ENCODE measurements at regions not wholly inside any gene's neighbourhood (a gene's known extent, or its start where the extent isn't known, plus 50 kb on each side); places are given as distances from the start of the nearest gene placed in this dataset.

DNA sequence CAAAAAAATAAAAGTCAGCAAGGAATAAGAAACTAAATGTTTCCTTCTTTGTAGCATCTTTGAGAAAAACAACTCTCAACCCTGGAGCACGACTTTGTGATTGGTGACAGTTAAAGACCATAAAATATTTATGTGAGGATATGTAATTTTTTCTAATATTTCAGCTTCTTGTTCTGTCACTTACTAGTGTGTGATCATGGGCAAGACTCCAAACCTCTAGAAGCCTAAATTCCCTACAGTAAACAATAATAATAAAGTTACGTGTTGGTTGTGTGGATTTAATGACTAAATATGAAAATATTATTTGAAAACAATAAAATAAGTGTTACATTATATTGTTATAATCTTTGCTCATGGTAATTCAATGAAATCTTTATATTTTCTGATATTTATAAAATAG is 735.6 kb upstream of the MARCKS start:
- Histone ChIP-seq H3K4me3 (ENCODE audit: low read length in 2 of 2) (no peak overlapping the region), H3K4me1 (ENCODE audit: control insufficient read depth in 2 of 2, insufficient read depth in 2 of 2, low read length in 2 of 2) (no peaks in the 10 kb centered on the region), H3K27ac (ENCODE audit: low read depth in 1 of 2, low read length in 1 of 2) (no peak overlapping the region), H3K27me3 (ENCODE audit: control insufficient read depth in 2 of 2, insufficient read depth in 1 of 2, low read length in 1 of 2) (no peaks in the 10 kb centered on the region), H3K36me3 (ENCODE audit: control insufficient read depth in 2 of 2, insufficient read depth in 2 of 2, low read length in 1 of 2) (no peaks in the 10 kb centered on the region), H3K9me3 (ENCODE audit: control insufficient read depth in 2 of 2, insufficient read depth in 1 of 2, low read length in 1 of 2) (no peaks in the 10 kb centered on the region)
- DNase-seq (ENCODE audit: low read depth in 6 of 9, low spot score in 9 of 9) = no peak
- 92% methylated on average over 2 of the region's 2 CpGs for WGBS

DNA sequence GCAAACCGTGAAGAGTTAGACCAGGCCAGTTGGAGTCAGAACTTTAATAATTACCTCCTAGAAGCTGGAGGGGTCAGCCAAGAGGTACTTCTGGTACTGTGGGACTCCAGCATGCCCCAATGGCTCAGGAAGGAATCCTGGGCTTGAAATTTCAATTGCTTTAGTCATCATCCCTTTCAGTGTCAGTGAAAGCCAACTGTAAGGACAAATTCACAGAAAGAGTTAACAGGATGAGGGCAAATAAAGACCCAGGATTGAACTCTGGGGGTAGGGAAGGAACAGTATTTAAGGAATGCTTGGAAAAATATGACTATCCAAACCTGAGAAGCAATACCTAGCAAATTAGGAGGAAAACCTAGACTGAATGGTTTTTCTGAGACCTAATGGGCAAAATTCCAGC is 735.1 kb upstream of the MARCKS start:
- Histone ChIP-seq H3K27ac (ENCODE audit: low read depth in 1 of 2, low read length in 1 of 2) (no peak overlapping the region), H3K9me3 (ENCODE audit: control insufficient read depth in 2 of 2, insufficient read depth in 1 of 2, low read length in 1 of 2) (no peaks in the 10 kb centered on the region), H3K36me3 (ENCODE audit: control insufficient read depth in 2 of 2, insufficient read depth in 2 of 2, low read length in 1 of 2) (no peaks in the 10 kb centered on the region), H3K4me1 (ENCODE audit: control insufficient read depth in 2 of 2, insufficient read depth in 2 of 2, low read length in 2 of 2) (no peaks in the 10 kb centered on the region), H3K27me3 (ENCODE audit: control insufficient read depth in 2 of 2, insufficient read depth in 1 of 2, low read length in 1 of 2) (no peaks in the 10 kb centered on the region), H3K4me3 (ENCODE audit: low read length in 2 of 2) (no peak overlapping the region)
- 88% methylated on average over 1 of the region's 1 CpG for WGBS
- no peak for DNase-seq (ENCODE audit: low read depth in 6 of 9, low spot score in 9 of 9)

DNA sequence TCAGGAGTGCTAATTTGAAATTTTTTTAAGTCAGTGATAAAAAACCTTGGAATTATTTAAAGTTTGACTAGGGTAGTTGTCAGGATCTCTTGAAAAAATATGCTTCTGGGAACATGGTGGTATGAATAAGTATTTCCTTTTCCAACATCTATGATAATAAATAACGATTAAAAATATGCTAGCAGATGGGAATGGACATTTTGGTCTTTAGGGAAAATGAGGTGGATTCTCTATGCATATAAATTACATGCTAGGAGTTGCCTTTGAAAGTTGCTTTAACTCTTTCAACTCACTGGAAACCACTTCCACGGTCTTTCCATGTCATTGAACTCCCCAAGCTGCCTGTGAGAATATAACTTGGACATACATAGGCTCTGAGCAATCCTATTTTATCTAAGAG is 731.5 kb upstream of the MARCKS start:
- H3K4me1 ChIP-seq (ENCODE audit: control insufficient read depth in 2 of 2, insufficient read depth in 2 of 2, low read length in 2 of 2) = no peaks in the 10 kb centered on the region
- no peaks in the 10 kb centered on the region for H3K36me3 ChIP-seq (ENCODE audit: control insufficient read depth in 2 of 2, insufficient read depth in 2 of 2, low read length in 1 of 2)
- H3K9me3 ChIP-seq (ENCODE audit: control insufficient read depth in 2 of 2, insufficient read depth in 1 of 2, low read length in 1 of 2) = no peaks in the 10 kb centered on the region
- no peak overlapping the region for H3K4me3 ChIP-seq (ENCODE audit: low read length in 2 of 2)
- WGBS = 89% methylated on average over 2 of the region's 2 CpGs
- no peak for DNase-seq (ENCODE audit: low read depth in 6 of 9, low spot score in 9 of 9)
- H3K27ac ChIP-seq (ENCODE audit: low read depth in 1 of 2, low read length in 1 of 2) = no peak overlapping the region
- no peaks in the 10 kb centered on the region for H3K27me3 ChIP-seq (ENCODE audit: control insufficient read depth in 2 of 2, insufficient read depth in 1 of 2, low read length in 1 of 2)

DNA sequence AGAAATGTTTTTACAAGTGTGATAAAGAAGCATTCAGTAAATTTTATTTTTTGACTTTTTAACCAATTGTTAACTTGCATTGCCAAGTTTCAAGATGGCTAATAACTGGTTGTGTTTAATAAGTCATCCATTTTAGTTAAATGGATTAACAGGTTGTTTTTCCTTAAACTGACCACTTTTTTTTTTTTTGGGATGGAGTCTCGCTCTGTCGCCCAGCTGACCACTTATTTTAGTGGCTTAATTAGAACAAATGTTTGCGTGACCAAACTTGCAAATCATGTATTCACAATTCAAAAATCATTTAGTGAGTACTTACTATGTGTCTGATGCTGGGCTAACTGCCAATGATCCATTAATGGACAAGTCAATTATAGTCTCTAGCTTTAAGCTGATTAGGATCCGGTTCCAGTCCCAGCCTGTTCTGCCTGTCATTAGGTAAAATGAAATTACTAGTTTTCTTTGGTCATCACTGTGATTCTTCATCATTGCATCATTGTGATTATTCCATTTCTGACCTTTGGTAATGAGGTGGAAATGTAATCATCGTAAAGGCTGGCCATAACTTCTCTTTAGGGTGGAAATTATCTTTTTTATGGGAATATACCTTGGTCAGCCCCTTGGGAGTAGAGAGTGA is 729.2 kb upstream of the MARCKS start:
- Histone ChIP-seq H3K9me3 (ENCODE audit: control insufficient read depth in 2 of 2, insufficient read depth in 1 of 2, low read length in 1 of 2) (no peaks in the 10 kb centered on the region), H3K4me1 (ENCODE audit: control insufficient read depth in 2 of 2, insufficient read depth in 2 of 2, low read length in 2 of 2) (no peaks in the 10 kb centered on the region), H3K36me3 (ENCODE audit: control insufficient read depth in 2 of 2, insufficient read depth in 2 of 2, low read length in 1 of 2) (no peaks in the 10 kb centered on the region), H3K27me3 (ENCODE audit: control insufficient read depth in 2 of 2, insufficient read depth in 1 of 2, low read length in 1 of 2) (no peaks in the 10 kb centered on the region), H3K4me3 (ENCODE audit: low read length in 2 of 2) (no peak overlapping the region), H3K27ac (ENCODE audit: low read depth in 1 of 2, low read length in 1 of 2) (no peak overlapping the region)
- 95% methylated on average over 5 of the region's 5 CpGs for WGBS
- no peak for DNase-seq (ENCODE audit: low read depth in 6 of 9, low spot score in 9 of 9)

DNA sequence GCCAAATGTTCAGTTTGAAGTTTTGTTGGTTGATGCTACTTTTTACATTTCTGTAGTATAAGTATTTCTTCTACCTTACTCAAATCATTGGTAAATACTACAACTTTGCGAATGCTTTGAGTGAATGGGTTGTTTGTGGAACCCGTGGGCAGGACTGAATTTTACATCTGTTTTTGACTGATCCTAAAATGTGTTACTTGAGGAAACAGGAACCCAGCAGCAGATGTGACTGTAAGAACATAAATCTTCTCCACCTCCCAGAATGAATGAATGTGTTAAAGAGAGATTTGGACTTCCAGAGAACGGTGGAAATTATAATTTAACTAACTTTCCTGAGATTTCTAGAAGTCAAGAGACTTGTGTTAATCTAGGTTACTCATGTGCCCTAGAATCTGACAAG is 728.5 kb upstream of the MARCKS start:
- Histone ChIP-seq H3K27me3 (ENCODE audit: control insufficient read depth in 2 of 2, insufficient read depth in 1 of 2, low read length in 1 of 2) (no peaks in the 10 kb centered on the region), H3K4me1 (ENCODE audit: control insufficient read depth in 2 of 2, insufficient read depth in 2 of 2, low read length in 2 of 2) (no peaks in the 10 kb centered on the region), H3K27ac (ENCODE audit: low read depth in 1 of 2, low read length in 1 of 2) (no peak overlapping the region), H3K4me3 (ENCODE audit: low read length in 2 of 2) (no peak overlapping the region), H3K36me3 (ENCODE audit: control insufficient read depth in 2 of 2, insufficient read depth in 2 of 2, low read length in 1 of 2) (no peaks in the 10 kb centered on the region), H3K9me3 (ENCODE audit: control insufficient read depth in 2 of 2, insufficient read depth in 1 of 2, low read length in 1 of 2) (no peaks in the 10 kb centered on the region)
- 30% methylated on average over 3 of the region's 3 CpGs for WGBS
- DNase-seq (ENCODE audit: low read depth in 6 of 9, low spot score in 9 of 9) = no peak

DNA sequence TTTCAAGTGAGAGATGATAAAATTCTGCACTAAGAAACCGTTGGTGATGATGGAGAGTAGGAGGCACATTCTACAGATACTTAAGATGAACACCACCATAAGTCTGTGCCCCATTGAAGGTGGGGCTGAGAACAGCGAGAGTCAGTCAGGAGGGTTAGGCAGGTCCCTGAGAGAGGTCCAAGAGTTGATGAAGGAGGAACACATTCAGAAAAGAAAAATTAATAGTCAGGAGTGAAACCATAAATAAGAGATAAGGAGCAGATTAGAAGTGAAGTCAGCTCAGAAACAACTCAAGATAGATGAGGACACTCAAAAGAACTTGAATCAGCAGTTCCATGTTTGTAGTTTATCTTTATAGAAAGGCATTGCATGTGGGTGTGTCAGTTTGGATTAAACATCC is 727.2 kb upstream of the MARCKS start:
- no peaks in the 10 kb centered on the region for H3K27me3 ChIP-seq (ENCODE audit: control insufficient read depth in 2 of 2, insufficient read depth in 1 of 2, low read length in 1 of 2)
- no peaks in the 10 kb centered on the region for H3K4me1 ChIP-seq (ENCODE audit: control insufficient read depth in 2 of 2, insufficient read depth in 2 of 2, low read length in 2 of 2)
- no peaks in the 10 kb centered on the region for H3K36me3 ChIP-seq (ENCODE audit: control insufficient read depth in 2 of 2, insufficient read depth in 2 of 2, low read length in 1 of 2)
- no peak for DNase-seq (ENCODE audit: low read depth in 6 of 9, low spot score in 9 of 9)
- 62% methylated on average over 2 of the region's 2 CpGs for WGBS
- H3K9me3 ChIP-seq (ENCODE audit: control insufficient read depth in 2 of 2, insufficient read depth in 1 of 2, low read length in 1 of 2) = no peaks in the 10 kb centered on the region
- no peak overlapping the region for H3K4me3 ChIP-seq (ENCODE audit: low read length in 2 of 2)
- H3K27ac ChIP-seq (ENCODE audit: low read depth in 1 of 2, low read length in 1 of 2) = no peak overlapping the region

DNA sequence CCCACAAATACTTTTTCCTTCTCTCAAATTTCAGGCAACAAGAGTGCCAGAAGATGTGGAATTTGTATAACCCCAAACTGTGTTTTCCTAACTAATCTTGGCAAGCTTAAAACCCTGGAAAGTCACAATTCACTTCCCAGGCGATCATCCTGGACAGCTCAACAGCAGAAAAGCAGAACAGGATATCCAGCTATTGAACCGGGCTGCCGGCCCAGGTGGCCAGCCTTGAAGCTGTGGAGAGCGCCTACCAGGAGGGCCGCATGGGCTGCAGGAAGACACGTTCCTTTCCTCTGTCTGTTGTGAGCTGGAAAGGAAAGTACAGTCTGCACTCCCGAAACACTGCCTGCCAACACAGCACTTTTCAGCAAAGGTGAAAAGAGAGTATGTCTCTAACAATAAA is 719.7 kb upstream of the MARCKS start:
- no peaks in the 10 kb centered on the region for H3K36me3 ChIP-seq (ENCODE audit: control insufficient read depth in 2 of 2, insufficient read depth in 2 of 2, low read length in 1 of 2)
- WGBS = 29% methylated on average over 7 of the region's 7 CpGs
- no peak overlapping the region for H3K27ac ChIP-seq (ENCODE audit: low read depth in 1 of 2, low read length in 1 of 2)
- H3K9me3 ChIP-seq (ENCODE audit: control insufficient read depth in 2 of 2, insufficient read depth in 1 of 2, low read length in 1 of 2) = no peaks in the 10 kb centered on the region
- DNase-seq (ENCODE audit: low read depth in 6 of 9, low spot score in 9 of 9) = peak in 1 of 9 donors; percentile 1
- no peaks in the 10 kb centered on the region for H3K4me1 ChIP-seq (ENCODE audit: control insufficient read depth in 2 of 2, insufficient read depth in 2 of 2, low read length in 2 of 2)
- no peak overlapping the region for H3K4me3 ChIP-seq (ENCODE audit: low read length in 2 of 2)
- H3K27me3 ChIP-seq (ENCODE audit: control insufficient read depth in 2 of 2, insufficient read depth in 1 of 2, low read length in 1 of 2) = no peaks in the 10 kb centered on the region

DNA sequence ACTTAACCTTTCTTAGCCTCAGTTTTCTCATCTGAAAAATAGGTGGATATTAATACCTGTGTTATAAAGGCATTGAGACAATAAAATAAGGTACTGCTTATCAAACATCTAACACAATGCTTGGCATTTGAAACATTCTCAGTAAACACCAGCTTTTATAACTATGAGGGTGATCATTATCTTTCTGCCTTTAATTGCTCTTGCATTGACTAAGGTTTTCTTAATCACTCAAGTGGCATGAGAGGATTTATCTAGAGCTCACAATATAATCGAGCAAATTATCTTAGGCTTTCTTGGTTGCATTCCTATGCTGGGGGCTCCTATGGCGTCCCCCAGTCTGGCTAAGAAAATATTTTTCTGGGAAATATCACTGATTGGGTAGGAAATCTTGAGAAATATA is 716.4 kb upstream of the MARCKS start:
- no peaks in the 10 kb centered on the region for H3K36me3 ChIP-seq (ENCODE audit: control insufficient read depth in 2 of 2, insufficient read depth in 2 of 2, low read length in 1 of 2)
- H3K27me3 ChIP-seq (ENCODE audit: control insufficient read depth in 2 of 2, insufficient read depth in 1 of 2, low read length in 1 of 2) = no peaks in the 10 kb centered on the region
- no peaks in the 10 kb centered on the region for H3K4me1 ChIP-seq (ENCODE audit: control insufficient read depth in 2 of 2, insufficient read depth in 2 of 2, low read length in 2 of 2)
- no peak overlapping the region for H3K27ac ChIP-seq (ENCODE audit: low read depth in 1 of 2, low read length in 1 of 2)
- DNase-seq (ENCODE audit: low read depth in 6 of 9, low spot score in 9 of 9) = no peak
- H3K9me3 ChIP-seq (ENCODE audit: control insufficient read depth in 2 of 2, insufficient read depth in 1 of 2, low read length in 1 of 2) = no peaks in the 10 kb centered on the region
- H3K4me3 ChIP-seq (ENCODE audit: low read length in 2 of 2) = no peak overlapping the region
- WGBS = 87% methylated on average over 2 of the region's 2 CpGs

DNA sequence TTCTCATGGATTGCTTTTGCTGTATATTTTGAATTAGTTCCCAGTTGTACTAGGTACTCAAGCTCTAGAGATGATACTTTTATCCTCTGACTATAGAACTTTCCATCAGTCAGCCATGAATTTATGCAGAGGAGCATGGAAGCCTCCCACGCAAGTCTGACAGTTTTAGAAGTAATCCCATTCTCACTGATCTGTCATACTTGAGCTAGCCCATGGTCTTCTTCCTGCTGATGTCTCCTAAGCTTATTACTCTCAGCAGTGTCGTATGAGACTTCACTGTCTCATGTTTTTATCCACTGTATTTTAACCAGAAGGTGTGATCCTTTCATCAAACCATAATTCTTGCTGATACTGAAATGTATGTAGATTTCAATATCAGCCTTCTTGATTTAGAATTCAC is 715.2 kb upstream of the MARCKS start:
- Histone ChIP-seq H3K4me1 (ENCODE audit: control insufficient read depth in 2 of 2, insufficient read depth in 2 of 2, low read length in 2 of 2) (no peaks in the 10 kb centered on the region), H3K27me3 (ENCODE audit: control insufficient read depth in 2 of 2, insufficient read depth in 1 of 2, low read length in 1 of 2) (no peaks in the 10 kb centered on the region), H3K36me3 (ENCODE audit: control insufficient read depth in 2 of 2, insufficient read depth in 2 of 2, low read length in 1 of 2) (no peaks in the 10 kb centered on the region), H3K27ac (ENCODE audit: low read depth in 1 of 2, low read length in 1 of 2) (no peak overlapping the region), H3K9me3 (ENCODE audit: control insufficient read depth in 2 of 2, insufficient read depth in 1 of 2, low read length in 1 of 2) (no peaks in the 10 kb centered on the region), H3K4me3 (ENCODE audit: low read length in 2 of 2) (no peak overlapping the region)
- WGBS = 71% methylated on average over 2 of the region's 2 CpGs
- DNase-seq (ENCODE audit: low read depth in 6 of 9, low spot score in 9 of 9) = no peak

DNA sequence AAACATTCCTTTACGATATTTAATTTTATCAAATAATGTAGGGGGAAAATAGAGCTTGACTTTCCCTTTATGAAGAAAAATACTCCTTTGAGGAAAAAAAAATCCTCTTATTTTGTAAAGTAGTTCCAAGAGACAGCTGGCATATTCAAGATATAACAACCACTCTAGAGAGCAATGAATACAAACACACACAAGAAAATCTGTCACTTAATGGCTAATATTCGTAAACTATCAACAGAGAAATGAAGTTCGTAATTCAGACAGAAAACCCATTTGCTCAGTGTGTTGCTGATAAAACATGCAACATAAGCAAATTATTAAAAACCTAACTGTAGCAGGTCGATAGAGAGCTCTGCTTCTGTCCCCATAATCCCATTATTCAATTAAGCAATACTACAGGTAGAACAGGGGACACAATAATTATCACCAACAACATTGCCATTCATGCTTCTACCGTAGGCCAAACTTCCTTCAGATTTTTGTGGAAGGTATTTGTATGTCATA is 714.4 kb upstream of the MARCKS start:
- Histone ChIP-seq H3K27ac (ENCODE audit: low read depth in 1 of 2, low read length in 1 of 2) (no peak overlapping the region), H3K4me1 (ENCODE audit: control insufficient read depth in 2 of 2, insufficient read depth in 2 of 2, low read length in 2 of 2) (no peaks in the 10 kb centered on the region), H3K4me3 (ENCODE audit: low read length in 2 of 2) (no peak overlapping the region), H3K9me3 (ENCODE audit: control insufficient read depth in 2 of 2, insufficient read depth in 1 of 2, low read length in 1 of 2) (no peaks in the 10 kb centered on the region), H3K27me3 (ENCODE audit: control insufficient read depth in 2 of 2, insufficient read depth in 1 of 2, low read length in 1 of 2) (no peaks in the 10 kb centered on the region), H3K36me3 (ENCODE audit: control insufficient read depth in 2 of 2, insufficient read depth in 2 of 2, low read length in 1 of 2) (no peaks in the 10 kb centered on the region)
- no peak for DNase-seq (ENCODE audit: low read depth in 6 of 9, low spot score in 9 of 9)
- WGBS = 95% methylated on average over 5 of the region's 5 CpGs

Measured in thymus (tissue), 11 donors.